ENCODE measurements at regions not wholly inside any gene's neighbourhood (a gene's known extent, or its start where the extent isn't known, plus 50 kb on each side); places are given as distances from the start of the nearest gene placed in this dataset.

DNA sequence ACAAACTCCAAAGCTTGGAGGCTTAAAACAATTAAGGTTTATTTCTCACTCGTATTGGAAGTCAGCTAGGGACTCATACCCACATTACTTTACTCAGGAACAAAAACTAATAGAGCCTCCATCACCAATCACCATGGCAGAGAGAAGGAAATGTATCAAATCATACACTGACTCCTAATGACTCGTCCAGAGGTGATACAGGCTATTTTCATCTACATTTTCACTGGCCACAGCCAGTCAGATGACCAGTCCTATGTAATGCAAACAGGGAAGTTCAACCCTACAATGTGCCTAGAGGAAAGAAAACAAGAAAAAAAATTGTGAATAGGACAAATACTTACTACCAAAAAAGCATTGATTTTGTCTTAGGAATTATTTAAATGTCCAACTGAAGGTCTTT, 110.3 kb downstream of the SEC16B start:
- Histone ChIP-seq H3K9me3 (replicated peaks) (no peaks in the 10 kb centered on the region), H3K27me3 (no peaks in the 10 kb centered on the region), H3K27ac (no peak overlapping the region), H3K4me1 (no peaks in the 10 kb centered on the region), H3K4me3 (no peak overlapping the region), H3K36me3 (no peaks in the 10 kb centered on the region)
- DNase-seq, result no peak

DNA sequence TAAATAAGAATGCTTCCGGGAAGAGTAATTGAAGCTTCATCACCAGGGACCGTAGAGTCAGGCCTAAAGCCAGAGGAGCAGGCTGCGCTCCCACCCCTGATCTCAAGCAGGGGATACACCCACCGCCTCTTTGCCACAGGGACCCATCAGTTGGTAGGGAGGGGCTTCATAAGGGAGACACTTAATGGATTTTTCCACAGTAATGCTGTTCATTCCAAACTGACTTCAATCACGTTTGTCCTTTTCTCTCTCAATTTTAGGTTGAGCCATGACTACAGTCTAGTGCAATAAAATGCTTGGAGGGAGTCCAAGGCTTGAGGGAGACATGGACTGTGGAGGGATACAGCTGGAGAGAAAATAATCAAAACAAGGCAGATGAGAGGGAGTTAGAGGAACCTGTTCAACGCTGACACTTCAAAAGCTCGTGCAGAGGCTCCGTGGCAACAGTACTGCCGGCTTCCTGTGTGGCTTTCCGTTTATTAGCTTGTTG, 111.5 kb downstream of the SEC16B start:
- Histone ChIP-seq H3K36me3 (no peaks in the 10 kb centered on the region), H3K4me3 (no peak overlapping the region), H3K9me3 (replicated peaks) (no peaks in the 10 kb centered on the region), H3K4me1 (no peaks in the 10 kb centered on the region), H3K27ac (no peak overlapping the region), H3K27me3 (no peaks in the 10 kb centered on the region)
- DNase-seq, result no peak

- DNase-seq, result no peak
These were observed 112.6 kb downstream of the SEC16B start for GRCh38 chr1:177857285-177857684.

DNA sequence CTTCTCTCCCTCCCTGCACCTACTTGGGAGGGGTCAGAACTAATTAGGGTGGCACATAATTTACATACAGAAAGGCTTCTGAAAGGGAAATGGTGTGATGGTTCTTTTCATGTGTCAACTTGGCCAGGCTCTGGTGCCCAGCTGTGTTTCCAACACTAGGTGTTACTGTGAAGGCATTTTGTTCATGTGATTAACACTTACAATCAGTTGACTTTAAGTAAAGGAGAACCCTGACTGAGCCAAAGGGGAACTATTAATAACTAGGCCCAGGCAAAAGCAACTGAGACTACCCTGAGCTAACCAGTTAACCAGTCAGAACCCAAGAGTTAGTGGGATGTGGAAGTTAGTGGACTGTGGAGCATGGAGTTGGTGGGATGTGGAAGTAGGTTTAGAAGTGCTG, 114.9 kb downstream of the SEC16B start:
- H3K9me3 ChIP-seq (replicated peaks), result no peaks in the 10 kb centered on the region
- H3K36me3 ChIP-seq, result no peaks in the 10 kb centered on the region
- no peak overlapping the region for H3K4me3 ChIP-seq
- no peaks in the 10 kb centered on the region for H3K4me1 ChIP-seq
- no peak overlapping the region for H3K27ac ChIP-seq
- DNase-seq, result no peak
- no peaks in the 10 kb centered on the region for H3K27me3 ChIP-seq

More at GRCh38 chr1:177857285-177857684, 112.6 kb downstream of the SEC16B start:
- no peaks in the 10 kb centered on the region for H3K4me1 ChIP-seq
- H3K9me3 ChIP-seq (replicated peaks), result no peaks in the 10 kb centered on the region
- H3K36me3 ChIP-seq, result no peaks in the 10 kb centered on the region
- no peak overlapping the region for H3K27ac ChIP-seq
- no peak overlapping the region for H3K4me3 ChIP-seq
- no peaks in the 10 kb centered on the region for H3K27me3 ChIP-seq

GRCh38 chr1:177849579-177850290, 120.1 kb downstream of the SEC16B start:
- Histone ChIP-seq H3K4me3 (no peak overlapping the region), H3K27ac (no peak overlapping the region), H3K36me3 (no peaks in the 10 kb centered on the region), H3K4me1 (no peaks in the 10 kb centered on the region), H3K9me3 (replicated peaks) (no peaks in the 10 kb centered on the region), H3K27me3 (no peaks in the 10 kb centered on the region)
- DNase-seq, result no peak

GRCh38 chr1:177849130-177849529, 120.7 kb downstream of the SEC16B start:
- Histone ChIP-seq H3K36me3 (no peaks in the 10 kb centered on the region), H3K27me3 (no peaks in the 10 kb centered on the region), H3K4me1 (no peaks in the 10 kb centered on the region), H3K27ac (no peak overlapping the region), H3K9me3 (replicated peaks) (no peaks in the 10 kb centered on the region), H3K4me3 (no peak overlapping the region)
- DNase-seq, result no peak

DNA sequence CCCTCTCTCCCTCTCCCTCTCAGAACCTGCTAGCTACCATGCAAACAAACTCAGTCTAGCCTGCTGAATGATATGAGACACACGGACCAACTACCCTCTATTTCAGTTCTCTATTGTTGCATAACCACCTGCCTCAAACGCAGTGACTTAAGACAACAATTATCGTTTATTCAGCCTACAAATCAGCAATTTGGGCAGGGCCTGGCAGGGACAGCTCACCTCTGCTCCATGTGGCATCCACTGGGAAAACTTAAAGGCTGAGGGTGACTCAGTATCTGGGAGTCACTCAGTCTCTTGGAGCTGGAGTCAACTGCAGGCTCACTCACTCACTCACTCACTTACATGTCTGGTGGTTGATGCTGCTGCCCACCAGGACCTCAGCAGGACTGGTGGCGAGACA, 121.3 kb downstream of the SEC16B start:
- no peaks in the 10 kb centered on the region for H3K9me3 ChIP-seq (replicated peaks)
- no peak overlapping the region for H3K27ac ChIP-seq
- no peaks in the 10 kb centered on the region for H3K36me3 ChIP-seq
- no peak for DNase-seq
- H3K27me3 ChIP-seq, result no peaks in the 10 kb centered on the region
- H3K4me1 ChIP-seq, result no peaks in the 10 kb centered on the region
- no peak overlapping the region for H3K4me3 ChIP-seq

DNA sequence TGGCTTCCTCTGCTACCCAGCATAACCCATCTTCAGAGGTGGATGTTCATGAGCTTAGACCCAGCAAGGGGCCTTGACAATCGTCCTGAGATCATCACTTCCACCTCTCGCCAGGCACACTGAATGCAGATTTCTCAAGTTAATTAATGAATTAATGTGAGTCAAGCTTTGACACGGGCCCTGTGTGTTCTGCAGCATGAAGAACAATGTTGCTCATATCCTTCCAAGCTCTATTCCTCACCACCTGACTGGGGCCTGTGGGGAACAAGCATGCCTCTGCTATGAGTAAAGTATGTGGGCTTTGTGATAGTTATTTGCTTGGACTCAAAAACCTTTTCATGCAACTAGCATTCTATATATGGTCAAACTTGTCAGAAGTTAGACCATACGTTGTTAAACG, 122.0 kb downstream of the SEC16B start:
- no peaks in the 10 kb centered on the region for H3K36me3 ChIP-seq
- no peak overlapping the region for H3K4me3 ChIP-seq
- H3K27me3 ChIP-seq, result no peaks in the 10 kb centered on the region
- no peak overlapping the region for H3K27ac ChIP-seq
- DNase-seq, result no peak
- H3K9me3 ChIP-seq (replicated peaks), result no peaks in the 10 kb centered on the region
- no peaks in the 10 kb centered on the region for H3K4me1 ChIP-seq

DNA sequence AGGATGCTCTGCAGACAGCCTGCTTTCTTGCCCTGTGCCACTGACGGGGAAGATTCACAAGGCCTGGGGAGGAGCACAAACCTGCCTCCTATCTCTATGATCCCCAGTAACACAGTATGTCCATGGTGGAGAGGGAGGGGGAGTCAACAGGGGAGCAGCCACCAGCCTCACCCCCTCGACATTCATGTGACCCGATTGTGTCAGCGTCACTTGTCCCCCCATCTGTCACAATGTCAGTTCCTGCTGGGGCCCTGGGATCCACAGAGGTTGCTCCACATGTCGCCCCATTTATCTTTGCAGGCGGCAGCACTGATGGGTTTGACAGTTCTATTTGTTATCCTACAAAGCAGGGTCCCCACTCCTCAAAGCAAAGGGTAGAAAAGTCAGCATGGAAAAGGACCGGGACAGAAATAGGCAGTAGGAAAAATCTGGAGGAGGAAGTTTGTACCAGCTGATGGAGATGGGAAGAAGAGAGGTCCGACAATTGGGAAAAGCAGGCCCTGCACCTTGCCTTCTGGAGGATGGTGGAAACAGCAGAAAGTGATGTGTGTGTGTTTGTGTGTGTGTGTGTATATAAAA, 130.9 kb downstream of the SEC16B start:
- H3K27ac ChIP-seq, result no peak overlapping the region
- no peaks in the 10 kb centered on the region for H3K27me3 ChIP-seq

DNA sequence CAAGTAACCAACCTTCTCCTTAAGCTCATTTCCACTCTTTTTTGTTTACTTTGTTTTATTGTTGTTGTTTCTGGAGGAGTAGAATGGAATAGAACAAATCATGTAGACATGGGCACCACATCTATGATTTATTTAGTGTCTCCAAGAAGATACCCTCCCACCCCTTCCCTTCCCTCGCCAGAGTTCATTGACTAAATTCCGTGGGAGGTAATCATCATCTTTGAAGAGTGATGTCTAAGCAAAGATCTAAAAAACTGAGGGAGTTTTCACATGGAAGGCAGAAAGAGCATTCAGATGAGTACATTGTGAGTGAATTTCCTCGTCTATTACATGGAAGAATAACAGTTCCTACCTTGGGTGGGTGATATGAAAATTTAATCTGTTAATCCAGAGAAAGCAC, 136.2 kb downstream of the SEC16B start:
- no peak overlapping the region for H3K27ac ChIP-seq
- H3K9me3 ChIP-seq (replicated peaks), result no peaks in the 10 kb centered on the region
- no peaks in the 10 kb centered on the region for H3K4me1 ChIP-seq
- no peak overlapping the region for H3K4me3 ChIP-seq
- H3K36me3 ChIP-seq, result no peaks in the 10 kb centered on the region
- DNase-seq, result no peak
- H3K27me3 ChIP-seq, result no peaks in the 10 kb centered on the region

More for the DNA sequence above, 130.9 kb downstream of the SEC16B start:
- no peaks in the 10 kb centered on the region for H3K36me3 ChIP-seq
- no peak overlapping the region for H3K4me3 ChIP-seq
- H3K4me1 ChIP-seq, result no peaks in the 10 kb centered on the region
- no peaks in the 10 kb centered on the region for H3K9me3 ChIP-seq (replicated peaks)
- DNase-seq, result no peak

GRCh38 chr1:177830531-177831135, 139.2 kb downstream of the SEC16B start:
- Histone ChIP-seq H3K4me1 (no peaks in the 10 kb centered on the region), H3K9me3 (replicated peaks) (no peaks in the 10 kb centered on the region), H3K4me3 (no peak overlapping the region), H3K36me3 (no peaks in the 10 kb centered on the region), H3K27ac (no peak overlapping the region), H3K27me3 (no peaks in the 10 kb centered on the region)
- no peak for DNase-seq

- no peak overlapping the region for H3K4me3 ChIP-seq
- H3K27me3 ChIP-seq, result no peaks in the 10 kb centered on the region
- no peaks in the 10 kb centered on the region for H3K36me3 ChIP-seq
- H3K9me3 ChIP-seq (replicated peaks), result no peaks in the 10 kb centered on the region
- DNase-seq, result no peak
- H3K27ac ChIP-seq, result no peak overlapping the region
- H3K4me1 ChIP-seq, result no peaks in the 10 kb centered on the region
These were observed 144.5 kb downstream of the SEC16B start for GRCh38 chr1:177825276-177825901.

DNA sequence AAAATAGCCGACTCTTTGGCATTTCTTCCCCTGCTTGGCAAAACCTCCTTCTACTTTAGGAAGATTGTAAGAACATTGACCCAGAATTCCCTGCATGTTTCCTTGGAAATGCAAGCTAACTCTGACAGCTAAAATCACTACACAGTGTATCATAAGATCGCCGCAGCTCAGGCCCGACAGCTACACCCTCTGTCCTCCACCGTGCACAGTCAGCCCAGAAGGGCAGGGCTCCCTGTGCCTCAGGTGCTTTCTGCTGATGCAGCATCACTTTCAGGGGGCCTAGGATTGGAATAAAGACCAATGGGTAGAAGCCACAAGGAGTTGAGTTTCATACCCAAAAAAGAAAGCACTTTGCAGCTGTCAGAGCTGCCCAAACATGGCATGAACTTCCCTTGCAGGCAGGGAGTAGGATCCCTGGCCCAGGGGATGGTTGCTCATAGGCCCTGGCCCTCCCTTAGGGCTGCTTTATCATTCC, 145.3 kb downstream of the SEC16B start:
- Histone ChIP-seq H3K4me1 (no peaks in the 10 kb centered on the region), H3K4me3 (no peak overlapping the region), H3K27ac (no peak overlapping the region), H3K36me3 (no peaks in the 10 kb centered on the region), H3K9me3 (replicated peaks) (no peaks in the 10 kb centered on the region), H3K27me3 (no peaks in the 10 kb centered on the region)
- no peak for DNase-seq

- Histone ChIP-seq H3K4me1 (no peaks in the 10 kb centered on the region), H3K27ac (no peak overlapping the region), H3K27me3 (no peaks in the 10 kb centered on the region), H3K4me3 (no peak overlapping the region), H3K36me3 (no peaks in the 10 kb centered on the region), H3K9me3 (replicated peaks) (no peaks in the 10 kb centered on the region)
- no peak for DNase-seq
These were observed 149.6 kb downstream of the SEC16B start for GRCh38 chr1:177820213-177820612.

Measured in SJCRH30 (cell line).